ENCODE measurements at regions not wholly inside any gene's neighbourhood (a gene's known extent, or its start where the extent isn't known, plus 50 kb on each side); places are given as distances from the start of the nearest gene placed in this dataset.
A peak's percentile ranks its signal among the peaks of the same experiment; 100 is the strongest.
"Not testable (repeated sequence)": the region's sequence is repeated elsewhere in the genome, so short reads cannot be mapped to it uniquely, and the experiment has no call there.

- TF ChIP-seq POLR2A (IDR thresholded peaks at IDR 0.05) (no peak), CTCF (IDR thresholded peaks at IDR 0.05) (no peak)
- no peaks in the 10 kb centered on the region for H3K4me1 ChIP-seq
- no peaks in the 10 kb centered on the region for H3K36me3 ChIP-seq
- no peak overlapping the region for H3K4me3 ChIP-seq (replicated peaks in 1 of 3)
- no peaks in the 10 kb centered on the region for H3K9me3 ChIP-seq
- WGBS, 2 donors = 34 to 75% methylated on average over 2 of the region's 2 CpGs
- intact Hi-C loops (cut with DNase I) = no loop called here
- no peak for DNase-seq
- no peak overlapping the region for H3K27ac ChIP-seq
- H3K27me3 ChIP-seq = no peaks in the 10 kb centered on the region
These were observed 127.9 kb downstream of the OR13H1 start for GRCh38 chrX:131671735-131672134.

GRCh38 chrX:131675596-131676194 is 131.8 kb downstream of the OR13H1 start:
- no peak overlapping the region for H3K27ac ChIP-seq
- H3K27me3 ChIP-seq = no peaks in the 10 kb centered on the region
- TF ChIP-seq POLR2A (IDR thresholded peaks at IDR 0.05) (no peak), CTCF (IDR thresholded peaks at IDR 0.05) (no peak)
- H3K9me3 ChIP-seq = no peaks in the 10 kb centered on the region
- no peak for DNase-seq
- no peaks in the 10 kb centered on the region for H3K36me3 ChIP-seq
- 12 to 13% methylated on average over 1 of the region's 1 CpG for WGBS, 2 donors
- no peak overlapping the region for H3K4me3 ChIP-seq (replicated peaks in 1 of 3)
- H3K4me1 ChIP-seq = no peaks in the 10 kb centered on the region
- intact Hi-C loops (cut with DNase I) = no loop called here

- Histone ChIP-seq H3K9me3 (no peaks in the 10 kb centered on the region), H3K27ac (no peak overlapping the region), H3K27me3 (no peaks in the 10 kb centered on the region), H3K4me3 (replicated peaks in 1 of 3) (no peak overlapping the region), H3K4me1 (no peaks in the 10 kb centered on the region), H3K36me3 (no peaks in the 10 kb centered on the region)
- WGBS, 2 donors = 80 to 81% methylated on average over 3 to 4 of the region's 20 CpGs
- peak; percentile 4 to 9 for DNase-seq
- intact Hi-C loops (cut with DNase I) = no loop called here
- no peak for TF ChIP-seq POLR2A (IDR thresholded peaks at IDR 0.05)
- TF ChIP-seq CTCF (IDR thresholded peaks at IDR 0.05) = peak in 4 of 6 experiments; percentile 40 to 49 (median 46)
These were observed 134.1 kb downstream of the OR13H1 start for GRCh38 chrX:131677655-131678628.

GRCh38 chrX:131682735-131683134 is 138.9 kb downstream of the OR13H1 start:
- H3K4me3 ChIP-seq (replicated peaks in 1 of 3); H3K36me3 ChIP-seq; H3K4me1 ChIP-seq; intact Hi-C loops (cut with DNase I); H3K27me3 ChIP-seq; H3K9me3 ChIP-seq; DNase-seq; H3K27ac ChIP-seq: not testable (repeated sequence)
- WGBS, 2 donors = 85 to 88% methylated on average over 1 of the region's 1 CpG

GRCh38 chrX:131693359-131693758 is 149.5 kb downstream of the OR13H1 start:
- Histone ChIP-seq H3K4me1 (no peaks in the 10 kb centered on the region), H3K27me3 (no peaks in the 10 kb centered on the region), H3K4me3 (replicated peaks in 1 of 3) (no peak overlapping the region), H3K9me3 (no peaks in the 10 kb centered on the region), H3K36me3 (no peaks in the 10 kb centered on the region), H3K27ac (no peak overlapping the region)
- intact Hi-C loops (cut with DNase I) = no loop called here
- DNase-seq = no peak
- TF ChIP-seq CTCF (IDR thresholded peaks at IDR 0.05) (no peak), POLR2A (IDR thresholded peaks at IDR 0.05) (no peak)

GRCh38 chrX:131696989-131697388 is 153.1 kb downstream of the OR13H1 start:
- H3K9me3 ChIP-seq; H3K36me3 ChIP-seq; H3K27ac ChIP-seq; H3K4me1 ChIP-seq; H3K4me3 ChIP-seq (replicated peaks in 1 of 3); DNase-seq; H3K27me3 ChIP-seq; intact Hi-C loops (cut with DNase I): not testable (repeated sequence)
- WGBS, 2 donors = 96 to 98% methylated on average over 3 of the region's 3 CpGs
